Hematopoietic multipotent progenitor cell treated with erythropoietin and hydrocortisone succinate and interleukin-3 and kit ligand, for 6 days (in vitro differentiated cells): ENCODE measurements at regions not wholly inside any gene's neighbourhood (a gene's known extent, or its start where the extent isn't known, plus 50 kb on each side); places are given as distances from the start of the nearest gene placed in this dataset.
A peak's percentile ranks its signal among the peaks of the same experiment; 100 is the strongest.

Experiments
- DNase-seq: peaks from one replicate; pipeline ENCODE4 v3.0.0-alpha.2; 2015

DNA sequence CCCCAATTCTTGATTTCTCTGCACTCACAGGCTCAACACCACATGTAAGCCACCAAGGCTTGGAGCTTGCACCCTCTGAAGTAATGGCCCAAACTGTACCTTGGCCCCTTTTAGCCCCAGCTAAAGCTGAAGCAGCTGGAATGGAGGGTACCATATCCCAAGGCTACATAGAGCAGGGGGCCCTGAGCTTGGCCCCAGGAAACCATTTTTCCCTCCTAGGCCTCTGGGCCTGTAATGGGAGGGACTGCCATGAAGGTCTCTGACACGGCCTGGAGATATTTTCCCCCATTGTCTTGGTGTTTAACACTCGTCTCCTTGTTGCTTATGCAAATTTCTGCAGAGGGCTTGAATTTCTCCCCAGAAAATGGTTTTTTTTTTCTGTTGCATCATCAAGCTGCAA, 69.7 kb downstream of the SKA1 start:
- DNase-seq: no peak

DNA sequence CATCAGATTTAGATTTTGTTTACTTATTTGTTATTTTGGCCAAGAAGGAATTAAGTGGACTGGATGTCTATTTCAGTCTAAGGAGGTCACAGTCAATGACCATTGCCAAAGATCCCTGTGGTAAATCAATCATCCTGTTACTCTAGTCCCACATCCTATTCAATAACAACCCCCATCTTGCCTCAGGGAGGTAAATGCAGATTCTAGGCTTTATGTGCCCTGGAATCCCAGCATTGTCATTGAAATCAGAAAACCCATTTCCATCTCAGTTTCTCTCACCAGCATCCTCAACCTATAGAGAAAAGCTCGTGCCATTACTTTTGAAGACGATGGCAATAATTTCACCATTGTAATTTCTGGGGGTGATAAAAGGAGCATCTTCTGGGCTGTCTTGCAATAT, 71.8 kb downstream of the SKA1 start:
- DNase-seq: no peak

GRCh38 chr18:50447102-50447741, 72.4 kb downstream of the SKA1 start:
- no peak for DNase-seq

GRCh38 chr18:50447952-50448351, 73.1 kb downstream of the SKA1 start:
- DNase-seq: no peak

GRCh38 chr18:50451100-50451842, 76.4 kb downstream of the SKA1 start:
- no peak for DNase-seq

DNA sequence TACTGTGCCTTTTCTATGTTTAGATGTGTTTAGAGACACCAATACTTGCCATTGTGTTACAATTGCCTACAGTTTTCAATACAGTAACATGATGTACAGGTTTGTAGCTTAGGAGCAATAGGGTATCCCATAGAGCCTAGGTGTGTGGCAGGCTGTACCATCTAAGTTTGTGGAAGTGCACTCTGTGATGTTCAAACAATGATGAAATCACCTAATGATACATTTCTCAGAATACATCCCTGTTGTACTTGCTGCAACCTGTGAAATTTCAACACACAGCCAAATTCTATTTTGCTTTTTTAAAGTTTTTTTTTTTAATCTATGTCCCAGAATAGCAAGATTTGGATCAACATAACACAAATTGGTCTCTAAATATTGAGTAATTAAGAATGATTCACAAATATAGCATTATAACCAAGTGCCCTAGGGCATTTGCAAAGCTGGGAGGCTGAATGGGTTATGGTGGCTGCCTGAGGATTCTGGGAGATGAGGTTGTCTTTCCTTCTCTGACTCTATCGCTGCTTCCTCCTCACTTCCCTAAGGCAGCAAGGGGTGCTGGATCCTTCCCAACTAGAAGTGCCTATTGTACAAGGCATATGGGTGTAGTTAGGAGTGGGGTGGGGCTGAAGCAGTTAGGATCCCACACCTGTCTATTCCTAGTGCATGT, 78.3 kb downstream of the SKA1 start:
- no peak for DNase-seq

DNA sequence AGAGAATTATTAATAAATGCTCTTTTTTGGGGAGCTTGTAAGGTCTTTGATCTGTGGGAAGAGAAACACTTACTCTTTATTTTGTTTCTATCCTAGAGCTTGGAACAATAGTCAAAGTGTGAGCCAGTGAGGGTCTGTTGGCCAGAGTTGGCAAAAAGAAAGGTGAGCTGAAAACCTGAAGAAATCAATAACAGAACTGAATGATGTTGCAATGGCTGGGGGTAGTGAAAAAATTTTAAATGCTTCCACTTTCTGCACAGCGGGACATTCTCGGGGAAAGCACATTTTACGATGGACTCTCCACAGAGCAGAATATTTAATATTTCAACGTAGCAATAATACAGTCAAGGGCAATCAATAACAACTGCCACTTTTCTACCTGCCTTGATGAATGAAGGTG, 78.9 kb downstream of the SKA1 start:
- DNase-seq: no peak

- DNase-seq: no peak
Observed at GRCh38 chr18:50454387-50454988, 79.6 kb downstream of the SKA1 start.

GRCh38 chr18:50456285-50456684, 81.4 kb downstream of the SKA1 start:
- DNase-seq: no peak

GRCh38 chr18:50457639-50458038, 82.8 kb downstream of the SKA1 start:
- DNase-seq: no peak

DNA sequence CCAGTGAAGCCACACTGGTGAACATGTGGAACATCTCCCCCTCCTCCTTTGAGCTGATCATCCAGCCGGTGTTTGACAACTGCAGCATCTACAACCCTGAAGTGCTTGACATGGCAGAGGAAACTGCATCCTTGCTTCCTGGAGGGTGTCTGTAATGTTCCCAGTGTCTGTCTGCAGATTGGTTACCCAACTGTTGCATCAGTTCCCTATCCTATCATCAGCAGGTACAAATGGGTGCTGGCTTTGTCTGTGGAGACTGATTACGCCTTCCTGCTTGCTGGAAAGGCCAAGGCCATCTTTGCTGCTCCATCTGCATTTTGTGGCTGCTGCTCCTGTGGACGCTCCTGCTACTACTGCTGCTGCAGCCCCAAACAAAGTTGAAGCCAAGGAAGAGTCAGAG, 83.5 kb downstream of the SKA1 start:
- DNase-seq: no peak

GRCh38 chr18:50458796-50459195, 84.0 kb downstream of the SKA1 start:
- no peak for DNase-seq

DNA sequence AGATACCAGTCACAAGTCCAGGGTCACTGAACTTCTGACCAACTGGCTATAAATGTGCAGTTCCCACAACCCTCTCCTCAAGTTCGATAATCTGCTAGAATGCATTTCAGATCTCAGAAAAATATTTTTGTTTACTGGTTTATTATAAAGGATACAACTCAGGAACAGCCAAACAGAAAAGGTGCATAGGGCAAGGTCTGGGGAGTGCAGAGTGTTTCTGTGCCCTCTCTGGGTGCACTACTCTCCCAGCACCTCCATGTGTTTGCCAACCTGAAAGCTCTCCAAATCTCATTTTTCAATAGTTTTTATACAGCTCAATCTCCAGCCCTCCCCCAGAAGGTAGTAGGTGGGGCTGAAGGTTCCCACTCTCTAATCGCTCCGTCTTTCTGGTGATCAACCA, 85.2 kb downstream of the SKA1 start:
- DNase-seq: no peak

- DNase-seq: no peak
Observed at GRCh38 chr18:50460716-50461115, 85.9 kb downstream of the SKA1 start.

DNA sequence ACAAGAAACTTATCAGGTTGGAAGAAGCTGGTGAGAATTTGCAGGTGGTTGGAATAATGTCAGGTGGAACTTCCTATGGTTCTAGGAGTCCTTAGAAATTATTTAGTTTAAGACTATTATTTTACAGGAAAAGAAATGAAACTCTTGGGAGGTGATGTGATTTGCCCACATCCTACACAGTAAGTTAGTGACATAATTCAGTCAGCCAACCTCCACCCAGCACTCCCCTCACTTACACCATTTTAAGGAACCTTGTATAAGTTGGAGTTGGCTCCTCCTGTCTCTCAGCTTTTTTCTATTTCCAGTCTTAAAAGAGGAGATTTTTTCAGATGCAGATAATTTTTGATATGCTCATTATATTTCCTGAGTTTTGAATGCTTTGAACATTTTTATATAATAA, 86.4 kb downstream of the SKA1 start:
- DNase-seq: no peak

GRCh38 chr18:50465211-50466153, 90.6 kb downstream of the SKA1 start:
- no peak for DNase-seq

DNA sequence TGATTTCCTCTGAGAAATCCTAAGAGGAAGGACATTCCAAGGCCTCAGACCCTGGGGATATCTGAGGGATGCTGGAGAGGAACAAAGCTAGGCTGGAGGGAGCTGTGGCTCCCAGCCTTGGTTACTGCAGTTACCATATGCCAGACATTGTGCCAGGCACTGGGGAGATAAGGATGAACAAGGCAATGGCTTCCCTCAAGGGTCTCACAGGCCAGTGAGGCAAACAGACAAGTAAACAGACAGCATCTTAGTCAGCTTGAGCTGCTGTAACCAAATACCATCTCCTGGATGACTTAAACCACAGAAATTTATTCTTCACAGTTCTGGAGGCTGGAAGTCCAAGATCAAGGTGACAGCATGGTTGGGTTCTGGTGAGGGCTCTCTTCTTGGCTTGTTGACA, 91.8 kb downstream of the SKA1 start:
- no peak for DNase-seq

GRCh38 chr18:50468807-50469206, 91.1 kb upstream of the MAPK4 start:
- DNase-seq: no peak

- no peak for DNase-seq
Observed at GRCh38 chr18:50469380-50469781, 90.5 kb upstream of the MAPK4 start.

DNA sequence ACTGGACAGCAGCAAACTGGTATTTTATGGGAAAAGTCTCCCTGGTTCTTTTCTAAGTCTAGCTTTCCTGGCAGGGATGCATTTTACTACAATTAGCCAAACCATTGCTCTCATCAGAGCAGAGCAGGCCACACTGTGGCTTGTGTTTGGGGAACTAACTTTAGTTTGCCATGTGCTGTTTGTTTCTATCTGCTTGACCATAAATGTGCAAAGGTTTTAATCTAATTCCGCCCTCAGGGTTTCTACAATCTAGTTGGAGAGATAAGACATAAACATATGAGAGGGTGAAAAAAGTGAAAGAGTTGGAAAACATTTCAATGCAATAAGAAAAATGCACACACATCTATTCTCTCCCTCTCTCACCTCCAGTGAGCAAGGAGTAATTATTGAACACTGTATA, 86.9 kb upstream of the MAPK4 start:
- DNase-seq: peak; percentile 41

DNA sequence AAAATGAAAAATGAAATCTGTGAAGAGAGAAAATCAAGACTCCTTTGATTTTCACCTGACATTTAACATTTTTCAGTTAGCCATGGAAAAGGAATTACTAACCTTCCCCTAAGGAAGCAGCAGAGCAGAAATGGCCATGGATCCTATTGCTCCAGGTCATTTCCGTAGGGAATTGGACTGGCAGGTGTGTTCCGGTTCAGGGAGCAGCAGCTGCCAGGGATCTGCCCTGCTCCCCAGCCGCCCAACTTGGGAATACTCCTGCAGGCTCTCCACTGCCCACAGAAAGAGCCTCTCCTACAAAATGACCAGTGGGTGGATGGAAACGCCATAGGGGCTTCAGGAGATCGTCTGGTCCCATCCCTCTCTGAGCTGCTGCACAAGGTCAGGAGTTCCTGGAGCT, 86.0 kb upstream of the MAPK4 start:
- no peak for DNase-seq

DNA sequence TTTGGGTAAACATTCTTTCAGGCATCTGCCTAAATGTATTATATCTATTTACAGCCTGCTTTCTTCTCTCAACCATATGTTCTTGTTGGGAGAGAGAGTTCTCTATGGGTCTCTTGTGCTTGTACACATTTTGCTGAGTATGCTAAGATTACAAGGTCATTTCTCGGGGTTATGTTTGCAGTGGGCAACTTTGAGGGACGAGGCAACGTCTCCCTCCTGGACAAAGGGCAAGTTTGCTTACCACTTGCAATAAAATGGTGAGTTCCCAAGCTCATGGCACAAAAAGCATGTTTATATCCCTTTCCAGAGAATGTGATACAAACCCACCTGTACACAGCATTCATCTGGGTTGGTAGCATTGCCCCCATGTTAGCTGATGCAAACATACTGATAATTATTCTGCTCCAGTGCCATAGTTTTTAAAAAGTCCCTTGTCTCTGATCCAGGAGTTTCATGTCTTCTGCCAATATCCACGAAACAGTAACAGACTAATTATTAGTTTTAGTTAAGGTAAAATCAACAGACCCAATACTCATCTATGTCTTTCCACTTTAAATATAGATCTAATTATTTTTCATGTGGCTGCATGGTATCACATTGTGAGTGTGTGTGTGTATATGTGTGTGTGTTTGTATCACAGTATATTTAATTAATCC, 84.2 kb upstream of the MAPK4 start:
- DNase-seq: no peak
